PC-3 (cell line): ENCODE measurements at regions not wholly inside any gene's neighbourhood (a gene's known extent, or its start where the extent isn't known, plus 50 kb on each side); places are given as distances from the start of the nearest gene placed in this dataset.

Experiments used
- EZH2 ChIP-seq: fragments of 300-600 bp; sonication (generic); IDR thresholded peaks from one replicate; pipeline ENCODE4 v1.6.1; 2017; ENCODE audit warnings: antibody characterized with exemption, mild to moderate bottlenecking, low read length; ENCODE audit not compliant: unreplicated experiment
- TF ChIP-seq, protein P1 (sequence below): fragments of 300-600 bp; sonication (generic); conservative IDR thresholded peaks from 2 replicates; pipeline ENCODE4 v1.5.1; 2017; ENCODE audit warnings: antibody characterized with exemption, low read depth, mild to moderate bottlenecking, low read length

- TF ChIP-seq, protein P1, sequence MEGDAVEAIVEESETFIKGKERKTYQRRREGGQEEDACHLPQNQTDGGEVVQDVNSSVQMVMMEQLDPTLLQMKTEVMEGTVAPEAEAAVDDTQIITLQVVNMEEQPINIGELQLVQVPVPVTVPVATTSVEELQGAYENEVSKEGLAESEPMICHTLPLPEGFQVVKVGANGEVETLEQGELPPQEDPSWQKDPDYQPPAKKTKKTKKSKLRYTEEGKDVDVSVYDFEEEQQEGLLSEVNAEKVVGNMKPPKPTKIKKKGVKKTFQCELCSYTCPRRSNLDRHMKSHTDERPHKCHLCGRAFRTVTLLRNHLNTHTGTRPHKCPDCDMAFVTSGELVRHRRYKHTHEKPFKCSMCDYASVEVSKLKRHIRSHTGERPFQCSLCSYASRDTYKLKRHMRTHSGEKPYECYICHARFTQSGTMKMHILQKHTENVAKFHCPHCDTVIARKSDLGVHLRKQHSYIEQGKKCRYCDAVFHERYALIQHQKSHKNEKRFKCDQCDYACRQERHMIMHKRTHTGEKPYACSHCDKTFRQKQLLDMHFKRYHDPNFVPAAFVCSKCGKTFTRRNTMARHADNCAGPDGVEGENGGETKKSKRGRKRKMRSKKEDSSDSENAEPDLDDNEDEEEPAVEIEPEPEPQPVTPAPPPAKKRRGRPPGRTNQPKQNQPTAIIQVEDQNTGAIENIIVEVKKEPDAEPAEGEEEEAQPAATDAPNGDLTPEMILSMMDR, result no peak
- no peak for TF ChIP-seq EZH2
Observed at GRCh38 chr5:97991236-97991635, 782.2 kb upstream of the RGMB start.
